HCT116 (cell line): ENCODE measurements at regions not wholly inside any gene's neighbourhood (a gene's known extent, or its start where the extent isn't known, plus 50 kb on each side); places are given as distances from the start of the nearest gene placed in this dataset.

ENCODE experiments used
- ATAC-seq: fragments of 200-7000 bp; cut with Tn5 transposase; 2 replicates; pipeline ENCODE4 v1.9.1; 2020; ENCODE audit warnings: mild to moderate bottlenecking, moderate library complexity
- BruUV-seq: library from RNA; stranded (reverse); fragments of 400-500 nt; replicated peaks from 2 replicates; lab custom pipeline; 2021; lab: Mats Ljungman, UMichigan
- CTCF ChIA-PET: fragments of 300-600 bp; sonication (Branson Sonifier 250); formaldehyde crosslinking; loops from one replicate; lab custom pipeline; 2021; ENCODE audit warnings: antibody characterized with exemption; lab: Charles Lee
- POLR2A ChIA-PET: fragments of 300-600, 350-600 bp; sonication (Branson Sonifier 250); formaldehyde crosslinking; loops from one replicate; lab custom pipeline; 2021; ENCODE audit warnings: antibody characterized with exemption; lab: Charles Lee
- RAD21 ChIA-PET, 2 experiments: fragments of 300-600 bp; sonication (Branson Sonifier 250); formaldehyde crosslinking; loops; one replicate each; lab custom pipeline; 2023; ENCODE audit warnings: low total read pairs in 2 of 2; ENCODE audit not compliant: uncharacterized antibody in 2 of 2, unreplicated experiment in 2 of 2, low non-redundant PET in 1 of 2; lab: Charles Lee
- DNase-seq: peaks from one replicate; pipeline ENCODE4 v3.0.0-alpha.2; 2010; ENCODE audit warnings: low read depth, low spot score
- H2AFZ ChIP-seq: fragments of 200-600 bp; shearing (Covaris generic), sonication (generic); 2 replicates; pipeline ENCODE4 v1.6.1; 2017; ENCODE audit warnings: low read depth, mixed run types, mixed read lengths, antibody characterized with exemption, low read length; ENCODE audit not compliant: poor library complexity, severe bottlenecking
- H3K27ac ChIP-seq: 2 replicates; pipeline ENCODE4 v1.5.1; 2012; ENCODE audit warnings: low read depth, low read length
- H3K27me3 ChIP-seq: fragments of 200-600 bp; sonication (generic); 2 replicates; pipeline ENCODE4 v1.6.1; 2016; ENCODE audit warnings: mixed run types, low read length, mixed read lengths; ENCODE audit not compliant: insufficient read depth
- H3K36me3 ChIP-seq, 2 experiments: fragments of 200-500 bp in 1 of 2; fragments of 200-600 bp in 1 of 2; sonication (Bioruptor generic) in 1 of 2; sonication (generic) in 1 of 2; 2 replicates each; pipeline versions ENCODE4 v1.5.1 to v1.6.1; 2014 to 2016; ENCODE audit warnings: low read length in 2 of 2, inconsistent platforms in 1 of 2, mixed read lengths in 1 of 2, mixed run types in 1 of 2; ENCODE audit not compliant: insufficient read depth in 2 of 2, control insufficient read depth in 1 of 2
- H3K4me1 ChIP-seq, 2 experiments: fragments of 200-600 bp in 1 of 2; sonication (generic) in 1 of 2; 2 replicates each; pipeline versions ENCODE4 v1.5.1 to v1.6.1; 2012 to 2017; ENCODE audit warnings: low read length in 2 of 2, inconsistent platforms in 1 of 2, mild to moderate bottlenecking in 1 of 2, mixed read lengths in 1 of 2, mixed run types in 1 of 2, moderate library complexity in 1 of 2; ENCODE audit not compliant: insufficient read depth in 2 of 2, control insufficient read depth in 1 of 2
- H3K4me2 ChIP-seq: fragments of 200-600 bp; sonication (generic); 2 replicates; pipeline ENCODE4 v1.6.1; 2017; ENCODE audit warnings: mixed run types, low read length, mixed read lengths
- H3K4me3 ChIP-seq, 2 experiments: fragments of 200-600 bp in 1 of 2; sonication (generic) in 1 of 2; replicated peaks in 1 of 2; 2 replicates each; pipeline ENCODE4 v1.5.1; 2011 to 2016; ENCODE audit warnings: low read length in 2 of 2, control low read depth in 1 of 2, low read depth in 1 of 2, mild to moderate bottlenecking in 1 of 2, mixed read lengths in 1 of 2, mixed run types in 1 of 2
- H3K79me2 ChIP-seq: fragments of 200-600 bp; sonication (generic); 2 replicates; pipeline ENCODE4 v1.6.1; 2017; ENCODE audit warnings: mild to moderate bottlenecking, mixed run types, low read length, moderate library complexity, mixed read lengths; ENCODE audit not compliant: insufficient read depth
- H3K9ac ChIP-seq: fragments of 200-600 bp; sonication (generic); 2 replicates; pipeline ENCODE4 v1.6.1; 2016; ENCODE audit warnings: low read length, mixed read lengths
- H3K9me2 ChIP-seq: fragments of 200-600 bp; sonication (generic), shearing (Covaris generic); 2 replicates; pipeline ENCODE4 v1.6.1; 2017; ENCODE audit warnings: mixed run types, mild to moderate bottlenecking, moderate library complexity; ENCODE audit not compliant: insufficient read depth
- H3K9me3 ChIP-seq, 2 experiments: fragments of 200-500 bp in 1 of 2; fragments of 200-600 bp in 1 of 2; sonication (Bioruptor generic) in 1 of 2; sonication (generic) in 1 of 2; 2 replicates each; pipeline ENCODE4 v1.6.1; 2014 to 2017; ENCODE audit warnings: low read length in 2 of 2, mixed read lengths in 2 of 2, inconsistent platforms in 1 of 2, low read depth in 1 of 2, mild to moderate bottlenecking in 1 of 2, mixed run types in 1 of 2, moderate library complexity in 1 of 2; ENCODE audit not compliant: control insufficient read depth in 1 of 2, insufficient read depth in 1 of 2
- H4K20me1 ChIP-seq: fragments of 200-600 bp; sonication (generic), shearing (Covaris generic); 2 replicates; pipeline ENCODE4 v1.6.1; 2017; ENCODE audit warnings: mixed run types, mild to moderate bottlenecking, moderate library complexity; ENCODE audit not compliant: insufficient read depth
- ATF3 ChIP-seq: IDR thresholded peaks from 2 replicates; pipeline ENCODE4 v1.6.1; 2012
- CBX3 ChIP-seq: IDR thresholded peaks from 2 replicates; pipeline ENCODE4 v1.6.1; 2012; ENCODE audit warnings: low read depth
- CEBPB ChIP-seq: IDR thresholded peaks from 2 replicates; pipeline ENCODE4 v1.6.1; 2012; ENCODE audit warnings: low read depth
- EGR1 ChIP-seq: IDR thresholded peaks from 2 replicates; pipeline ENCODE4 v1.6.1; 2012; ENCODE audit warnings: low read depth
- EZH2phosphoT487 ChIP-seq: fragments of 200-600 bp; IDR thresholded peaks from 2 replicates; pipeline ENCODE4 v1.6.1; 2018; ENCODE audit warnings: antibody characterized with exemption, borderline replicate concordance
- FOSL1 ChIP-seq: IDR thresholded peaks from 2 replicates; pipeline ENCODE4 v1.6.1; 2012; ENCODE audit warnings: low read depth
- POLR2AphosphoS5 ChIP-seq: IDR thresholded peaks from 2 replicates; pipeline ENCODE4 v1.6.1; 2011; ENCODE audit warnings: mild to moderate bottlenecking, low read depth, low read length, moderate library complexity
- SP1 ChIP-seq: IDR thresholded peaks from 2 replicates; pipeline ENCODE4 v1.6.1; 2012; ENCODE audit warnings: low read depth
- YY1 ChIP-seq: IDR thresholded peaks from 2 replicates; pipeline ENCODE4 v1.6.1; 2011; ENCODE audit warnings: low read length, low read depth, moderate library complexity, mild to moderate bottlenecking; ENCODE audit not compliant: insufficient replicate concordance; ENCODE audit errors: extremely low read depth
- ZBTB33 ChIP-seq: IDR thresholded peaks from 2 replicates; pipeline ENCODE4 v1.6.1; 2011; ENCODE audit warnings: mild to moderate bottlenecking, low read length, moderate library complexity; ENCODE audit not compliant: insufficient replicate concordance; ENCODE audit errors: extremely low read depth
- ZFX ChIP-seq: fragments of 450-650 bp; IDR thresholded peaks from 2 replicates; pipeline ENCODE4 v1.6.1; 2017
- ZNF274 ChIP-seq: fragments of 200-500 bp; sonication (Bioruptor generic); IDR thresholded peaks from 2 replicates; pipeline ENCODE4 v1.6.1; 2014; ENCODE audit warnings: mild to moderate bottlenecking, low read depth, low read length, inconsistent platforms
- intact Hi-C: fragments of 100-400 bp; cut with micrococcal nuclease; formaldehyde crosslinking; loops from 2 replicates; pipeline ENCODE4 v1.10.0; 2022
- TF ChIP-seq, protein P1 (sequence below), 3 experiments: fragments of 200-600 bp in 1 of 3; sonication (generic) in 1 of 3; IDR thresholded peaks in 2 of 3; conservative IDR thresholded peaks in 1 of 3; 2 replicates each; pipeline ENCODE4 v1.5.1; 2012 to 2017; ENCODE audit warnings: low read depth in 2 of 3, low read length in 2 of 3, antibody characterized with exemption in 1 of 3, borderline replicate concordance in 1 of 3, control low read depth in 1 of 3, mild to moderate bottlenecking in 1 of 3, mixed read lengths in 1 of 3, mixed run types in 1 of 3, moderate library complexity in 1 of 3; ENCODE audit not compliant: insufficient read depth in 1 of 3

DNA sequence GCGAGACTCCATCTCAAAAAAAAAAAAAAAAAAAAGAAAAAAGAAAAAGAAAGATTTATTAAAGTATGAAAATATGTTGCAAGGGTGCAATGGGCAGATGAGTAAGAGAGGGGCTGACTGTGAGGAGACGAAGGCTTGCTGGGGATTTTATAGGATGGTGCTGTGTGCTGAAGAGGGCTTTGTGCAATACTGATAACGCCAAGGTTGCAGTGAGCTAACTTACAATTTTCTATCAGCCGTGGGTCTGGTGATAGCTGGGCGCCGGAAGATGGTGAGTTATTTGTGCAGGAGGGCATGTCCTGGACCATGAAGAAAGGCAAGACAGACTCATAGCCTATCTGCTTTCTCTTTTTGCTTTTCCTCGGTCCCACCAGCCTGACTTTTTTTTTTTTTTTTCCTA lies 281.1 kb downstream of the MAP2K6 start:
- Histone ChIP-seq H3K79me2 (no peaks in the 10 kb centered on the region), H3K9me2 (no peaks in the 10 kb centered on the region), H4K20me1 (no peaks in the 10 kb centered on the region), H3K4me2 (no peak overlapping the region), H3K9me3 (peaks cover 0 to 13% of the 10 kb centered on the region in 2 experiments; a peak in 2 of 4 replicates), H3K27me3 (no peaks in the 10 kb centered on the region), H3K27ac (no peak overlapping the region), H3K36me3 (no peaks in the 10 kb centered on the region), H2AFZ (no peak overlapping the region), H3K4me1 (no peaks in the 10 kb centered on the region), H3K4me3 (no peak overlapping the region), H3K9ac (no peak overlapping the region)
- CTCF ChIA-PET: no interaction called here
- DNase-seq (no peak), ATAC-seq (no peak)
- POLR2A ChIA-PET: no interaction called here
- intact Hi-C loops: no loop called here
- TF ChIP-seq, protein P1, sequence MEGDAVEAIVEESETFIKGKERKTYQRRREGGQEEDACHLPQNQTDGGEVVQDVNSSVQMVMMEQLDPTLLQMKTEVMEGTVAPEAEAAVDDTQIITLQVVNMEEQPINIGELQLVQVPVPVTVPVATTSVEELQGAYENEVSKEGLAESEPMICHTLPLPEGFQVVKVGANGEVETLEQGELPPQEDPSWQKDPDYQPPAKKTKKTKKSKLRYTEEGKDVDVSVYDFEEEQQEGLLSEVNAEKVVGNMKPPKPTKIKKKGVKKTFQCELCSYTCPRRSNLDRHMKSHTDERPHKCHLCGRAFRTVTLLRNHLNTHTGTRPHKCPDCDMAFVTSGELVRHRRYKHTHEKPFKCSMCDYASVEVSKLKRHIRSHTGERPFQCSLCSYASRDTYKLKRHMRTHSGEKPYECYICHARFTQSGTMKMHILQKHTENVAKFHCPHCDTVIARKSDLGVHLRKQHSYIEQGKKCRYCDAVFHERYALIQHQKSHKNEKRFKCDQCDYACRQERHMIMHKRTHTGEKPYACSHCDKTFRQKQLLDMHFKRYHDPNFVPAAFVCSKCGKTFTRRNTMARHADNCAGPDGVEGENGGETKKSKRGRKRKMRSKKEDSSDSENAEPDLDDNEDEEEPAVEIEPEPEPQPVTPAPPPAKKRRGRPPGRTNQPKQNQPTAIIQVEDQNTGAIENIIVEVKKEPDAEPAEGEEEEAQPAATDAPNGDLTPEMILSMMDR (IDR thresholded peaks at IDR 0.05 in 2 of 3, conservative IDR thresholded peaks at IDR 0.05 in 1 of 3; ENCODE audit: borderline replicate concordance in 1 of 3, insufficient read depth in 1 of 3, low read depth in 2 of 3, low read length in 2 of 3): no peak
- TF ChIP-seq ZFX (no peak), SP1 (no peak), POLR2AphosphoS5 (no peak), YY1 (no peak), ZNF274 (no peak), FOSL1 (no peak), ATF3 (no peak), EGR1 (no peak), EZH2phosphoT487 (no peak), CBX3 (no peak), CEBPB (no peak), ZBTB33 (no peak)
- no TSS peak for BruUV-seq
- RAD21 ChIA-PET: no interaction called here
